ENCODE measurements at regions not wholly inside any gene's neighbourhood (a gene's known extent, or its start where the extent isn't known, plus 50 kb on each side); places are given as distances from the start of the nearest gene placed in this dataset.

DNA sequence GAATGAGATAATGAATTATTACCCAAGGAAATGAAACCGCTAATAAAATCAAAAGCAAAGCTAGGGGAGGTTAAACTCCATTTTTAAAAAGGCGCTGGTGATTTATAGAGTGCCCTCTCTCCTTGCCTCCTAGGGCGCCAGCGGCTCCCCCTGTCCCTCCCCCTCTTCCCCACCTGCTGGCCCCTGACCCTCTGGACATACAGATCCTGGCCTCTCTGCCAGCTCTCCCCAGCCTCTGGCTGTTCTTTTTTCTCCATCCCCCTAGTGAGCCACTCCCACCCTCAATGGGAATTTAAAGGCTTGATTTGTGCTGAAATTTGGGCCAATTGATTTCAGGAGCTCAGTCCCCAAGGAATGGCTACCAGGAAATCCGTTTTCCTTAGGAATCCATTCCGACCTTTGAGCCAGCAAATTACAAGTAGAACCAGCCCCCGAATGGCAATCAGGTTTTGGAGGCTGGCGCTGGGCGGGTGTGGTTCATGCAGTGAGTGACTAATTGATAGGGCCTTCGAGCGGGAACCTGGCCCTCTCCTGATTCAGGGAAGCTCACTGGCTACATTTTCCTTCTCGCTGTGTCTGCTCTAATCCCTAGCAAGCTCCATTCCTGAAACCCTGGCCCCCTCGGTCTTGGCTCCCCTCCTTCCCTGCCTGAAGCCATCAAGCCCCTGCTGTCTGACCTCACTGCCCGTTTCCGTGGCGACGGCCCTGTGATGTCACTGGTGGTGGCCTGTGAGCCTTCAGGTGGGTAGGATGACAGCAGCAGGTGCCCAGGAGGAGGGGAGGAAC, 141.9 kb upstream of the SDK2 start:
- ATAC-seq (ENCODE audit: low FRiP score) (peak; percentile 73), DNase-seq (ENCODE audit: low spot score) (no peak)
- no peak for TF ChIP-seq CTCF (IDR thresholded peaks at IDR 0.05)

- no peak for TF ChIP-seq CTCF (IDR thresholded peaks at IDR 0.05)
- no peak for DNase-seq (ENCODE audit: low spot score)
- no peak for ATAC-seq (ENCODE audit: low FRiP score)
These were observed 143.1 kb upstream of the SDK2 start for GRCh38 chr17:73787076-73788059.

DNA sequence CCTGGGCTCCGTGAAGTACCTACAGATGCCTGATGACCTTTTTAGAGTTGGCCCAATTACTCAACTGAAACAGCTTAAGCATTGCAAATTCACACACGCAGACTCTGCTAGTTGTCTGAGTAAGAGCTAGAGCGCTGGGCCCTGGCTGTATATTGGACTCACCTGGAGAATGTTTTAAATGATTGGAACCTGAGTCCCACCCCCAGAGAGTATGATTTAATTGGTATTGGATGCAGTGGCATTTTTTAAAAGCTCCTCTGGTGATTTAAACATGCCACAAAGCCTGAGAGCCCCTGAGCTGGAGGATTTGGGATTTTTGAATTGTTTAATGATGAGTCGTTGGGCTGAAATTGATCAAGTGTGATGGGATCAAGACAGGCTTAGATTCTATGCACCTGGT, 143.9 kb upstream of the SDK2 start:
- no peak for TF ChIP-seq CTCF (IDR thresholded peaks at IDR 0.05)
- ATAC-seq (ENCODE audit: low FRiP score), result no peak
- no peak for DNase-seq (ENCODE audit: low spot score)

DNA sequence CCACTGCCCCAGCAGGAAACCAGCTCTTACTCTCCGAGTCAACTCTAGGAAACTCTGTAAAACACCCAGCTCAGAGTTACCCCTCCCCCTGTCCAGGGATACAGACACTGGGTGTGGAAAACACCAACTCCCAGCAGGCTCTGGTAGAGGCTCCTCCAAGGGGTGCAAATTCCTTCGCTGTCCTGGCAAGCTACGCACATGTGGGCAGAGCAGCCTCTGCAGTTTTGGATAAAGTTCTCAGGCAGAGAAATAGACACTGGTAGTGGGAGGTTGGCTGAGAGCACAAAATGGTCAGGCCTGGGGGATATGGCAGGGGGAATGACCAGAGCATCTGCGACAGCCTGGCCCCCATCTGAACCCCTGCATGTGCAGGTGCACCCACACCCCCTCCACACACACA, 146.9 kb upstream of the SDK2 start:
- no peak for TF ChIP-seq CTCF (IDR thresholded peaks at IDR 0.05)
- no peak for ATAC-seq (ENCODE audit: low FRiP score)
- DNase-seq (ENCODE audit: low spot score), result no peak

GRCh38 chr17:73791631-73792030, 147.4 kb upstream of the SDK2 start:
- ATAC-seq (ENCODE audit: low FRiP score), result no peak
- DNase-seq (ENCODE audit: low spot score), result no peak
- TF ChIP-seq CTCF (IDR thresholded peaks at IDR 0.05), result no peak

- no peak for TF ChIP-seq CTCF (IDR thresholded peaks at IDR 0.05)
- DNase-seq (ENCODE audit: low spot score) (no peak), ATAC-seq (ENCODE audit: low FRiP score) (no peak)
These were observed 148.7 kb upstream of the SDK2 start for GRCh38 chr17:73792994-73793393.

Data from omental fat pad (tissue), 3 donors.